NT2/D1 (cell line): ENCODE measurements at regions not wholly inside any gene's neighbourhood (a gene's known extent, or its start where the extent isn't known, plus 50 kb on each side); places are given as distances from the start of the nearest gene placed in this dataset.

Experiments used
- SUZ12 ChIP-seq: IDR thresholded peaks from 2 replicates; pipeline ENCODE4 v1.6.1; 2011; ENCODE audit not compliant: insufficient read length, insufficient read depth; ENCODE audit errors: extremely low read depth
- YY1 ChIP-seq: IDR thresholded peaks from 2 replicates; pipeline ENCODE4 v1.6.1; 2011; ENCODE audit not compliant: insufficient read length, insufficient read depth
- ZNF274 ChIP-seq: IDR thresholded peaks from 2 replicates; pipeline ENCODE4 v1.6.1; 2011; ENCODE audit warnings: mild to moderate bottlenecking, low read depth, low read length

DNA sequence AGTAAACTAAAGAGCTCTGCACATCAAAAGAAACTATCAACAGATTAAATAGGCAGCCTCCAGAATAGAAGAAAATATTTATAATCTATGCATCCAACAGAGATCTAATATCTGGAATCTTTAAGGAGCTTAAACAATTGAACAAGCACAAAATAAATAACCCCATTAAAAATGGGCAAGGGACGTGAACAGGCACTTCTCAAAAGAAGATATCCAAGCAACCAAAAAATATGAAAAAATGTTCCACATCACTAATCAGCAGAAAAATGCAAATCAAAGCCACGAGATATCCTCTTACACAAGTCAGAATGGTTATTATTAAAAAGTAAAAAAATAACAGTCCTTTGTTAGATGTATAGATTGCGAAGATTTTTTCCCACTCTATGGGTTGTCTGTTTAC is 109.1 kb upstream of the TRPC7 start:
- TF ChIP-seq ZNF274 (no peak), SUZ12 (no peak), YY1 (no peak)
